Sciatic nerve (tissue), 2 donors: ENCODE measurements at regions not wholly inside any gene's neighbourhood (a gene's known extent, or its start where the extent isn't known, plus 50 kb on each side); places are given as distances from the start of the nearest gene placed in this dataset.
"Not testable (repeated sequence)": the region's sequence is repeated elsewhere in the genome, so short reads cannot be mapped to it uniquely, and the experiment has no call there.

Experiments used
- ATAC-seq: fragments of 200-7000 bp; cut with Tn5 transposase; one replicate; pipeline ENCODE4 v1.9.1; 2020; ENCODE audit warnings: mild to moderate bottlenecking, moderate library complexity
- DNase-seq: peaks from one replicate; pipeline ENCODE4 v3.0.0-alpha.2; 2020; ENCODE audit warnings: low spot score
- intact Hi-C: fragments of 100-400 bp; cut with DNase I; formaldehyde crosslinking; loops from one replicate; pipeline ENCODE4 v1.14.2; 2022
- donor health status: DM: no; HTN: no; CAD: no.
- donor health status: DM: no; HTN: no; CAD: no.

GRCh38 chr2:226286916-226287315 is 512.7 kb downstream of the IRS1 start:
- DNase-seq = no peak
- ATAC-seq = no peak
- intact Hi-C loops = no loop called here

GRCh38 chr2:226283796-226284195 is 515.8 kb downstream of the IRS1 start:
- DNase-seq = no peak
- no peak for ATAC-seq
- intact Hi-C loops = no loop called here

- intact Hi-C loops = no loop called here
- ATAC-seq (no peak), DNase-seq (no peak)
Measured at GRCh38 chr2:226282151-226282550, 517.5 kb downstream of the IRS1 start.

- DNase-seq, intact Hi-C loops, ATAC-seq: not testable (repeated sequence)
Measured at GRCh38 chr2:226280136-226280535, 519.5 kb downstream of the IRS1 start.

GRCh38 chr2:226275215-226275614 is 524.4 kb downstream of the IRS1 start:
- no peak for DNase-seq
- intact Hi-C loops = no loop called here
- ATAC-seq = no peak

- intact Hi-C loops = no loop called here
Measured at GRCh38 chr2:226274143-226274542, 525.5 kb downstream of the IRS1 start.

GRCh38 chr2:226273440-226273839 is 526.2 kb downstream of the IRS1 start:
- DNase-seq = no peak
- intact Hi-C loops = no loop called here
- ATAC-seq = no peak

More at GRCh38 chr2:226274143-226274542, 525.5 kb downstream of the IRS1 start:
- DNase-seq (no peak), ATAC-seq (no peak)

- intact Hi-C loops = no loop called here
- ATAC-seq (no peak), DNase-seq (no peak)
Measured at GRCh38 chr2:226272435-226272834, 527.2 kb downstream of the IRS1 start.

- ATAC-seq = no peak
- intact Hi-C loops = no loop called here
- no peak for DNase-seq
Measured at GRCh38 chr2:226270285-226271058, 529.1 kb downstream of the IRS1 start.

- ATAC-seq (no peak), DNase-seq (no peak)
- intact Hi-C loops = no loop called here
Measured at GRCh38 chr2:226267516-226268289, 531.9 kb downstream of the IRS1 start.

GRCh38 chr2:226256709-226257376 is 542.8 kb downstream of the IRS1 start:
- ATAC-seq = no peak
- DNase-seq = no peak
- intact Hi-C loops = no loop called here

GRCh38 chr2:226256237-226256636 is 543.4 kb downstream of the IRS1 start:
- intact Hi-C loops = no loop called here
- ATAC-seq (no peak), DNase-seq (no peak)

- ATAC-seq = no peak
- intact Hi-C loops = no loop called here
Measured at GRCh38 chr2:226251661-226252060, 548.0 kb downstream of the IRS1 start.

GRCh38 chr2:226247289-226248275 is 552.0 kb downstream of the IRS1 start:
- intact Hi-C loops = no loop called here
- no peak for ATAC-seq
- DNase-seq = no peak

More at GRCh38 chr2:226251661-226252060, 548.0 kb downstream of the IRS1 start:
- DNase-seq = no peak

- DNase-seq (no peak), ATAC-seq (no peak)
- intact Hi-C loops = no loop called here
Measured at GRCh38 chr2:226234187-226234586, 565.4 kb downstream of the IRS1 start.

GRCh38 chr2:226233388-226233787 is 566.2 kb downstream of the IRS1 start:
- DNase-seq (no peak), ATAC-seq (no peak)
- intact Hi-C loops = no loop called here

- intact Hi-C loops = loop anchor here (10.0 kb wide), 1 partner anchor 567 kb away; the partner anchor contains the start of gene IRS1
- ATAC-seq (no peak), DNase-seq (no peak)
Measured at GRCh38 chr2:226228080-226228479, 571.5 kb downstream of the IRS1 start.

- ATAC-seq (no peak), DNase-seq (no peak)
- intact Hi-C loops = loop anchor here (10.0 kb wide), 1 partner anchor 567 kb away; the partner anchor contains the start of gene IRS1
Measured at GRCh38 chr2:226227341-226227740, 572.3 kb downstream of the IRS1 start.
